ENCODE measurements at regions not wholly inside any gene's neighbourhood (a gene's known extent, or its start where the extent isn't known, plus 50 kb on each side); places are given as distances from the start of the nearest gene placed in this dataset.
"Not testable (repeated sequence)": the region's sequence is repeated elsewhere in the genome, so short reads cannot be mapped to it uniquely, and the experiment has no call there.

- peak overlapping the region; percentile 71 for H3K4me3 ChIP-seq
- peaks cover 36% of the 10 kb centered on the region for H3K27me3 ChIP-seq
- no peak for DNase-seq (ENCODE audit: low spot score in 2 of 2)
- H3K4me1 ChIP-seq, result peaks cover 14% of the 10 kb centered on the region
- WGBS, result 15% methylated on average over 54 of the region's 87 CpGs
- H3K9me3 ChIP-seq, result no peaks in the 10 kb centered on the region
- TF ChIP-seq POLR2AphosphoS5 (IDR thresholded peaks at IDR 0.05) (no peak), EP300 (IDR thresholded peaks at IDR 0.05) (no peak), CTCF (IDR thresholded peaks at IDR 0.05) (no peak), POLR2A (IDR thresholded peaks at IDR 0.05) (no peak)
- H3K36me3 ChIP-seq, result no peaks in the 10 kb centered on the region
- H3K27ac ChIP-seq, result no peak overlapping the region
Measured at GRCh38 chr12:65742018-65743010, 82.0 kb upstream of the HMGA2 start.

- not testable (repeated sequence) for H3K27ac ChIP-seq; H3K9me3 ChIP-seq; H3K4me3 ChIP-seq; DNase-seq (ENCODE audit: low spot score in 2 of 2); H3K36me3 ChIP-seq
- WGBS, result 97% methylated on average over 6 of the region's 30 CpGs
- Histone ChIP-seq H3K4me1 (peaks cover 14% of the 10 kb centered on the region), H3K27me3 (peaks cover 36% of the 10 kb centered on the region)
Measured at GRCh38 chr12:65744236-65744840, 79.9 kb upstream of the HMGA2 start.

GRCh38 chr12:65747338-65747737 lies 76.9 kb upstream of the HMGA2 start:
- WGBS, result 82% methylated on average over 3 of the region's 3 CpGs
- no peaks in the 10 kb centered on the region for H3K36me3 ChIP-seq
- peaks cover 26% of the 10 kb centered on the region for H3K27me3 ChIP-seq

GRCh38 chr12:65748332-65748731 lies 76.0 kb upstream of the HMGA2 start:
- Histone ChIP-seq H3K27me3 (peaks cover 16% of the 10 kb centered on the region), H3K27ac (no peak overlapping the region), H3K4me3 (no peak overlapping the region), H3K36me3 (no peaks in the 10 kb centered on the region), H3K4me1 (no peaks in the 10 kb centered on the region), H3K9me3 (no peaks in the 10 kb centered on the region)
- DNase-seq (ENCODE audit: low spot score in 2 of 2), result no peak
- 91% methylated on average over 2 of the region's 2 CpGs for WGBS
- TF ChIP-seq POLR2A (IDR thresholded peaks at IDR 0.05) (no peak), EP300 (IDR thresholded peaks at IDR 0.05) (no peak), CTCF (IDR thresholded peaks at IDR 0.05) (no peak), POLR2AphosphoS5 (IDR thresholded peaks at IDR 0.05) (no peak)

More at GRCh38 chr12:65747338-65747737, 76.9 kb upstream of the HMGA2 start:
- Histone ChIP-seq H3K4me1 (peaks cover 2% of the 10 kb centered on the region), H3K27ac (no peak overlapping the region), H3K4me3 (no peak overlapping the region), H3K9me3 (no peaks in the 10 kb centered on the region)
- TF ChIP-seq POLR2A (IDR thresholded peaks at IDR 0.05) (no peak), EP300 (IDR thresholded peaks at IDR 0.05) (no peak), CTCF (IDR thresholded peaks at IDR 0.05) (no peak), POLR2AphosphoS5 (IDR thresholded peaks at IDR 0.05) (no peak)
- DNase-seq (ENCODE audit: low spot score in 2 of 2), result no peak

GRCh38 chr12:65754290-65754689 lies 70.0 kb upstream of the HMGA2 start:
- H3K4me3 ChIP-seq, result no peak overlapping the region
- H3K27ac ChIP-seq, result no peak overlapping the region
- H3K4me1 ChIP-seq, result no peaks in the 10 kb centered on the region
- no peaks in the 10 kb centered on the region for H3K9me3 ChIP-seq
- no peaks in the 10 kb centered on the region for H3K36me3 ChIP-seq
- peaks cover 3% of the 10 kb centered on the region for H3K27me3 ChIP-seq
- DNase-seq (ENCODE audit: low spot score in 2 of 2), result no peak
- WGBS, result 66% methylated on average over 2 of the region's 2 CpGs
- TF ChIP-seq EP300 (IDR thresholded peaks at IDR 0.05) (no peak), POLR2AphosphoS5 (IDR thresholded peaks at IDR 0.05) (no peak), POLR2A (IDR thresholded peaks at IDR 0.05) (no peak), CTCF (IDR thresholded peaks at IDR 0.05) (no peak)
